Ishikawa (cell line): ENCODE measurements at regions not wholly inside any gene's neighbourhood (a gene's known extent, or its start where the extent isn't known, plus 50 kb on each side); places are given as distances from the start of the nearest gene placed in this dataset.

Experiments
- CEBPB ChIP-seq: IDR thresholded peaks from 2 replicates; pipeline ENCODE4 v1.6.1; 2012
- EP300 ChIP-seq: IDR thresholded peaks from 2 replicates; pipeline ENCODE4 v1.6.1; 2012; ENCODE audit warnings: borderline replicate concordance
- FOXM1 ChIP-seq: IDR thresholded peaks from 2 replicates; pipeline ENCODE4 v1.6.1; 2012; ENCODE audit warnings: low read depth, borderline replicate concordance
- NFIC ChIP-seq: IDR thresholded peaks from 2 replicates; pipeline ENCODE4 v1.6.1; 2012
- RAD21 ChIP-seq: IDR thresholded peaks from 2 replicates; pipeline ENCODE4 v1.6.1; 2012; ENCODE audit warnings: low read depth
- REST ChIP-seq: IDR thresholded peaks from 2 replicates; pipeline ENCODE4 v1.6.1; 2012; ENCODE audit warnings: low read depth, mild to moderate bottlenecking
- TAF1 ChIP-seq: IDR thresholded peaks from 2 replicates; pipeline ENCODE4 v1.6.1; 2012; ENCODE audit warnings: low read depth, mild to moderate bottlenecking
- TCF12 ChIP-seq: IDR thresholded peaks from 2 replicates; pipeline ENCODE4 v1.6.1; 2012; ENCODE audit warnings: low read depth
- TEAD4 ChIP-seq: IDR thresholded peaks from 2 replicates; pipeline ENCODE4 v1.6.1; 2012
- YY1 ChIP-seq: IDR thresholded peaks from 2 replicates; pipeline ENCODE4 v1.6.1; 2012; ENCODE audit warnings: low read depth

- TF ChIP-seq CEBPB (no peak), TEAD4 (no peak), RAD21 (no peak), NFIC (no peak), FOXM1 (no peak), TCF12 (no peak), YY1 (no peak), TAF1 (no peak), REST (no peak), EP300 (no peak)
Measured at GRCh38 chr11:69959461-69959860, 118.7 kb upstream of the ANO1 start.
